Upper lobe of left lung (tissue), 6 donors: ENCODE measurements at regions not wholly inside any gene's neighbourhood (a gene's known extent, or its start where the extent isn't known, plus 50 kb on each side); places are given as distances from the start of the nearest gene placed in this dataset.

ENCODE experiments used
- ATAC-seq, 2 donors: fragments of 200-7000 bp; cut with Tn5 transposase; one replicate each; pipeline ENCODE4 v1.9.1; 2022; ENCODE audit warnings: mild to moderate bottlenecking in 2 of 2, moderate library complexity in 2 of 2; ENCODE audit not compliant: low FRiP score in 2 of 2
- DNase-seq, 2 donors: peaks; one replicate each; pipeline ENCODE4 v3.0.0-alpha.2; 2019 to 2020
- H3K27ac ChIP-seq, 4 donors: fragments of 200-600 bp; sonication (generic); one replicate each; pipeline ENCODE4 v1.5.1; 2016 to 2019
- H3K27me3 ChIP-seq, 4 donors: fragments of 200-600 bp; sonication (generic); one replicate each; pipeline ENCODE4 v1.5.1; 2017 to 2019
- H3K36me3 ChIP-seq, 4 donors: fragments of 200-600 bp; sonication (generic); one replicate each; pipeline ENCODE4 v1.5.1; 2016 to 2019
- H3K4me1 ChIP-seq, 4 donors: fragments of 200-600 bp; sonication (generic); one replicate each; pipeline ENCODE4 v1.5.1; 2018 to 2019
- H3K4me3 ChIP-seq, 4 donors: fragments of 200-600 bp; sonication (generic); one replicate each; pipeline ENCODE4 v1.5.1; 2017 to 2019; ENCODE audit warnings: mild to moderate bottlenecking in 2 of 4, moderate library complexity in 1 of 4
- H3K9me3 ChIP-seq, 4 donors: fragments of 200-600 bp; sonication (generic); one replicate each; pipeline ENCODE4 v1.5.1; 2018 to 2019
- CTCF ChIP-seq, 6 experiments: fragments of 450-650 bp in 4 of 6; fragments of 200-600 bp in 2 of 6; sonication (generic) in 2 of 6; IDR thresholded peaks; one replicate each; pipeline ENCODE4 v1.5.1; 2016 to 2019; ENCODE audit warnings: antibody characterized with exemption in 6 of 6
- EP300 ChIP-seq, 4 donors: sonication (generic); formaldehyde crosslinking; IDR thresholded peaks; one replicate each; pipeline ENCODE4 v1.5.1; 2017; ENCODE audit warnings: antibody characterized with exemption in 4 of 4, control low read depth in 2 of 4
- POLR2A ChIP-seq, 4 donors: fragments of 450-650 bp; IDR thresholded peaks; one replicate each; pipeline ENCODE4 v1.5.1; 2016 to 2017; ENCODE audit warnings: antibody characterized with exemption in 4 of 4, mild to moderate bottlenecking in 2 of 4
- POLR2AphosphoS5 ChIP-seq, 2 donors: sonication (generic); formaldehyde crosslinking; IDR thresholded peaks; one replicate each; pipeline ENCODE4 v1.5.1; 2017; ENCODE audit warnings: antibody characterized with exemption in 2 of 2
- WGBS, 2 donors: methylation state at CpG; one replicate each; pipeline ENCODE4 v1.1.5; 2017 to 2018; 5-methylcytosine and 5-hydroxymethylcytosine counted together
- donor health status: DM: no; HTN: no; CAD: no; lungs with moderate emphysema.
- donor health status: DM: no; HTN: yes; CAD: no; lungs with severe emphysema.

GRCh38 chr6:104312851-104313250 is 546.9 kb downstream of the HACE1 start:
- Histone ChIP-seq H3K27ac (no peak overlapping the region), H3K4me1 (no peaks in the 10 kb centered on the region), H3K9me3 (no peaks in the 10 kb centered on the region), H3K36me3 (no peaks in the 10 kb centered on the region), H3K4me3 (no peak overlapping the region), H3K27me3 (no peaks in the 10 kb centered on the region)
- WGBS, 2 donors: 89 to 96% methylated on average over 3 of the region's 3 CpGs
- no peak for TF ChIP-seq POLR2A (IDR thresholded peaks at IDR 0.05)
- TF ChIP-seq POLR2AphosphoS5 (IDR thresholded peaks at IDR 0.05): no peak
- TF ChIP-seq CTCF (IDR thresholded peaks at IDR 0.05): no peak
- TF ChIP-seq EP300 (IDR thresholded peaks at IDR 0.05): no peak
- no peak for DNase-seq
- no peak for ATAC-seq

DNA sequence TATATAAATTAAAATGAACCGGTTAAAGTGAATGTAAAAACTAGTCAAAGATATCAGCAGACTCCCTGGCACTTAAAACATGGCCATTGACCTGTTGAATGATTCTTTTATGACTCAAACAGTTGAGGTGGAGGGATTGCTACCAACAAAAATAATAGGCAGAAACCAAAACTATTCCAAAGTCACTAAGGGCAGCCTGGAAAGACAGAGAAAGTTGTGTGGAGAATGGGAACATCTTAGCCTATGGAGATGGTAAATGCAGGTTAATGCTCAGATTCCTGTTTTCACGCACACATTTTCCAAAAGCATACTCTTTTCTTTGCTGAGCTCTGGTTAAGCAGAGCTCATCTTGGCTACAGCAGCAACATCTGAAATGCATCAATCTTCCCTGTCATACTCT is 553.5 kb downstream of the HACE1 start:
- H3K27ac ChIP-seq: no peak overlapping the region
- DNase-seq: no peak
- H3K4me1 ChIP-seq: no peaks in the 10 kb centered on the region
- H3K36me3 ChIP-seq: no peaks in the 10 kb centered on the region
- TF ChIP-seq EP300 (IDR thresholded peaks at IDR 0.05) (no peak), POLR2AphosphoS5 (IDR thresholded peaks at IDR 0.05) (no peak), CTCF (IDR thresholded peaks at IDR 0.05) (no peak), POLR2A (IDR thresholded peaks at IDR 0.05) (no peak)
- 89 to 90% methylated on average over 2 of the region's 2 CpGs for WGBS, 2 donors
- no peaks in the 10 kb centered on the region for H3K27me3 ChIP-seq
- no peaks in the 10 kb centered on the region for H3K9me3 ChIP-seq
- no peak for ATAC-seq
- no peak overlapping the region for H3K4me3 ChIP-seq

DNA sequence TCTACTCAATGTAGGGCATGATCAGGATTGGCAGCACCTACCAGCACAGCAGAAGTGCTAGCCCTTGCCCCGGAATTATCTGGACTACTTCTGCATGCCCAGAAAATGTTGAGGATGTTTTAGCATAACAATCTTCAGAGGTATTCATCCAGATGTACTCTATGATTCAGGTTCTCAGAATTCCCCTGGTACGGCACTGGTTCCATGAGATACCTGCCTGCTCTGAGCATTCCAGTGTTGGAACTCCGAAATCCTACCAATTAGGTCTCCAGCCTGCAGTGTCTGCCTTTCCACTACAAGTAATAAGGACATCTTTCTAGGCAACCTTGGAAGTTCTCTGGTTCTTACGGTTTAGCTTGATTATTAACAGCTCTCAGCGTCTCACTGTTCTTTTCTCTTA is 554.5 kb downstream of the HACE1 start:
- no peaks in the 10 kb centered on the region for H3K27me3 ChIP-seq
- no peak for DNase-seq
- no peaks in the 10 kb centered on the region for H3K9me3 ChIP-seq
- WGBS, 2 donors: 93% methylated on average over 5 of the region's 5 CpGs
- no peak overlapping the region for H3K4me3 ChIP-seq
- no peak for ATAC-seq
- H3K36me3 ChIP-seq: no peaks in the 10 kb centered on the region
- H3K27ac ChIP-seq: no peak overlapping the region
- TF ChIP-seq CTCF (IDR thresholded peaks at IDR 0.05) (no peak), EP300 (IDR thresholded peaks at IDR 0.05) (no peak), POLR2A (IDR thresholded peaks at IDR 0.05) (no peak), POLR2AphosphoS5 (IDR thresholded peaks at IDR 0.05) (no peak)
- no peaks in the 10 kb centered on the region for H3K4me1 ChIP-seq

- Histone ChIP-seq H3K27me3 (no peaks in the 10 kb centered on the region), H3K27ac (no peak overlapping the region), H3K36me3 (no peaks in the 10 kb centered on the region), H3K4me1 (no peaks in the 10 kb centered on the region), H3K4me3 (no peak overlapping the region), H3K9me3 (no peaks in the 10 kb centered on the region)
- ATAC-seq (no peak), DNase-seq (no peak)
- WGBS, 2 donors: 71 to 80% methylated on average over 10 of the region's 10 CpGs
- TF ChIP-seq POLR2A (IDR thresholded peaks at IDR 0.05): no peak
- no peak for TF ChIP-seq EP300 (IDR thresholded peaks at IDR 0.05)
- TF ChIP-seq POLR2AphosphoS5 (IDR thresholded peaks at IDR 0.05): no peak
- no peak for TF ChIP-seq CTCF (IDR thresholded peaks at IDR 0.05)
These were observed 557.8 kb downstream of the HACE1 start for GRCh38 chr6:104301951-104302350.

GRCh38 chr6:104286641-104287040 is 573.1 kb downstream of the HACE1 start:
- no peak for ATAC-seq
- H3K27me3 ChIP-seq: no peaks in the 10 kb centered on the region
- no peak overlapping the region for H3K27ac ChIP-seq
- H3K9me3 ChIP-seq: no peaks in the 10 kb centered on the region
- no peak overlapping the region for H3K4me3 ChIP-seq
- no peak for DNase-seq
- 85 to 90% methylated on average over 1 of the region's 1 CpG for WGBS, 2 donors
- no peaks in the 10 kb centered on the region for H3K4me1 ChIP-seq
- H3K36me3 ChIP-seq: no peaks in the 10 kb centered on the region
- TF ChIP-seq CTCF (IDR thresholded peaks at IDR 0.05) (no peak), POLR2A (IDR thresholded peaks at IDR 0.05) (no peak), POLR2AphosphoS5 (IDR thresholded peaks at IDR 0.05) (no peak), EP300 (IDR thresholded peaks at IDR 0.05) (no peak)
